ENCODE measurements at regions not wholly inside any gene's neighbourhood (a gene's known extent, or its start where the extent isn't known, plus 50 kb on each side); places are given as distances from the start of the nearest gene placed in this dataset.

DNA sequence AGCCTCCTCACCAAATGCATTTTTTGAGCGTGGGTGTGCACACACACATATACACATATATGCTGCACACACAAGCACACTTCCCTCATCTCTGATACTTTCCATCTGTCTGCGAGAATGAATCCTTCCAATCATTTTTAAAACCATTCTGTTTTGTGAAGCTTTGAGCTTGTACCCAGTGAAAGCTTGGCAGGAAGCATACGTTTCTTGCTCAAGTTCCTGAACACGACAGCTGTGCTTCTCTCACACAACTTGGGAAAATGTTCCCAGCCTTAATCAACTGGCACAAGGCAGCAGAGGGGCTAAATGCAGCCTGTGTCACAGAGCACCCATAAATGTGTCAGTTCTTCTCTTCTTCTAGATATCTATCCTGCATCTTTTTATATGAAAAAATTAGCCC is 524.0 kb upstream of the KIRREL3 start:
- TF ChIP-seq CTCF (IDR thresholded peaks at IDR 0.05; ENCODE audit: unreplicated experiment), result no peak
- H3K27ac Mint-ChIP-seq (ENCODE audit: low read depth, unreplicated experiment), result no peak overlapping the region
- ChIA-PET CTCF (interaction anchor here (0.6 to 1.3 kb wide), 6 partner anchors 31 to 1882 kb away, joined by 3 to 5 read pairs (median 3); no protein-coding TSS in a partner anchor), POLR2A (no interaction called here)
- no peaks in the 10 kb centered on the region for H3K9me3 Mint-ChIP-seq (ENCODE audit: unreplicated experiment)
- no peaks in the 10 kb centered on the region for H3K27me3 Mint-ChIP-seq (ENCODE audit: insufficient read depth, unreplicated experiment)
- intact Hi-C loops (cut with micrococcal nuclease), result no loop called here
- peaks cover 14% of the 10 kb centered on the region for H3K4me1 Mint-ChIP-seq (ENCODE audit: insufficient read depth, unreplicated experiment)
- no peaks in the 10 kb centered on the region for H3K36me3 Mint-ChIP-seq (ENCODE audit: insufficient read depth, unreplicated experiment)
- no TSS peak for BruUV-seq (replicated peaks)
- H3K4me3 Mint-ChIP-seq (ENCODE audit: unreplicated experiment), result no peak overlapping the region
- DNase-seq (ENCODE audit: unreplicated experiment), result no peak

GRCh38 chr11:127521413-127521812 is 520.8 kb upstream of the KIRREL3 start:
- Mint-ChIP-seq H3K27me3 (ENCODE audit: insufficient read depth, unreplicated experiment) (no peaks in the 10 kb centered on the region), H3K36me3 (ENCODE audit: insufficient read depth, unreplicated experiment) (no peaks in the 10 kb centered on the region), H3K4me3 (ENCODE audit: unreplicated experiment) (no peak overlapping the region), H3K9me3 (ENCODE audit: unreplicated experiment) (peaks cover 11% of the 10 kb centered on the region), H3K27ac (ENCODE audit: low read depth, unreplicated experiment) (peak overlapping the region; percentile 46), H3K4me1 (ENCODE audit: insufficient read depth, unreplicated experiment) (peaks cover 14% of the 10 kb centered on the region)
- intact Hi-C loops (cut with micrococcal nuclease), result no loop called here
- CTCF ChIA-PET, result no interaction called here
- peak; percentile 43 for DNase-seq (ENCODE audit: unreplicated experiment)
- POLR2A ChIA-PET, result no interaction called here
- no peak for TF ChIP-seq CTCF (IDR thresholded peaks at IDR 0.05; ENCODE audit: unreplicated experiment)
- no TSS peak for BruUV-seq (replicated peaks)

GRCh38 chr11:127507851-127508250 is 507.3 kb upstream of the KIRREL3 start:
- intact Hi-C loops (cut with micrococcal nuclease), result no loop called here
- DNase-seq (ENCODE audit: unreplicated experiment), result no peak
- Mint-ChIP-seq H3K36me3 (ENCODE audit: insufficient read depth, unreplicated experiment) (peaks cover 6% of the 10 kb centered on the region), H3K27ac (ENCODE audit: low read depth, unreplicated experiment) (no peak overlapping the region), H3K27me3 (ENCODE audit: insufficient read depth, unreplicated experiment) (no peaks in the 10 kb centered on the region), H3K9me3 (ENCODE audit: unreplicated experiment) (no peaks in the 10 kb centered on the region), H3K4me1 (ENCODE audit: insufficient read depth, unreplicated experiment) (no peaks in the 10 kb centered on the region), H3K4me3 (ENCODE audit: unreplicated experiment) (no peak overlapping the region)
- ChIA-PET POLR2A (no interaction called here), CTCF (interaction anchor here (0.7 to 1.3 kb wide), 2 partner anchors 14 to 17 kb away, joined by 3 to 4 read pairs; no protein-coding TSS in a partner anchor)
- TF ChIP-seq CTCF (IDR thresholded peaks at IDR 0.05; ENCODE audit: unreplicated experiment), result no peak
- BruUV-seq (replicated peaks), result no TSS peak

DNA sequence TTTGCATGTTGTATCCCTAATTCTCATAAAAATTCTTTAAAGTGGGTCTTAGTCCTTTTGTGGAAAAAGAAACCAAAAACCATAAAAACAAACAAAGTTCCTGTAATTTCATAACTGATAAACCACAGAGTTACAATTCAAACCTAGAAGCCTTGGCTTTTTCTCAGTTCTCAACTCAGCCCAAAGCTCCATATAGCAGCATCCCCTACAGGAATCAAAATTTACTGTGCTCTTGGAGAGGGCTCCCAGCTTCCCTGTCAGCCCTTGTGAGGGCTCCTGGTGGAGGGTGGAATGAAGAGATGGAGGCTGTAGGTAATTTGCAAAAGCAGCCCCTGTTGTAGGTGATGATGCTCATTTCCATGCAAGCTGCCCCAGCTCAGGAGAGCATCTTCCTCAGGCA is 506.1 kb upstream of the KIRREL3 start:
- BruUV-seq (replicated peaks), result no TSS peak
- CTCF ChIA-PET, result interaction anchor here (0.7 to 1.0 kb wide), 2 partner anchors 13 to 203 kb away, joined by 3 to 4 read pairs; no protein-coding TSS in a partner anchor
- H3K27ac Mint-ChIP-seq (ENCODE audit: low read depth, unreplicated experiment), result no peak overlapping the region
- no peaks in the 10 kb centered on the region for H3K27me3 Mint-ChIP-seq (ENCODE audit: insufficient read depth, unreplicated experiment)
- intact Hi-C loops (cut with micrococcal nuclease), result no loop called here
- H3K4me1 Mint-ChIP-seq (ENCODE audit: insufficient read depth, unreplicated experiment), result no peaks in the 10 kb centered on the region
- TF ChIP-seq CTCF (IDR thresholded peaks at IDR 0.05; ENCODE audit: unreplicated experiment), result no peak
- DNase-seq (ENCODE audit: unreplicated experiment), result no peak
- H3K9me3 Mint-ChIP-seq (ENCODE audit: unreplicated experiment), result no peaks in the 10 kb centered on the region
- peaks cover under 1% of the 10 kb centered on the region for H3K36me3 Mint-ChIP-seq (ENCODE audit: insufficient read depth, unreplicated experiment)
- POLR2A ChIA-PET, result no interaction called here
- no peak overlapping the region for H3K4me3 Mint-ChIP-seq (ENCODE audit: unreplicated experiment)

Data from MCF 10A (cell line).